D721Med (cell line): ENCODE measurements at regions not wholly inside any gene's neighbourhood (a gene's known extent, or its start where the extent isn't known, plus 50 kb on each side); places are given as distances from the start of the nearest gene placed in this dataset.
A peak's percentile ranks its signal among the peaks of the same experiment; 100 is the strongest.
"Not testable (repeated sequence)": the region's sequence is repeated elsewhere in the genome, so short reads cannot be mapped to it uniquely, and the experiment has no call there.

Experiments
- DNase-seq: peaks from one replicate; pipeline ENCODE4 v3.0.0; 2011; ENCODE audit warnings: low spot score; ENCODE audit not compliant: insufficient read length
- FAIRE-seq: peaks from 2 replicates; lab custom pipeline; 2011; peaks lifted over from hg19 to GRCh38; lab: Jason Lieb, UNC
- TF ChIP-seq, protein P1 (sequence below): IDR thresholded peaks from 2 replicates; pipeline ENCODE4 v1.5.1; 2012; ENCODE audit warnings: mild to moderate bottlenecking, control low read depth; ENCODE audit not compliant: insufficient read depth; ENCODE audit errors: missing control alignments

DNA sequence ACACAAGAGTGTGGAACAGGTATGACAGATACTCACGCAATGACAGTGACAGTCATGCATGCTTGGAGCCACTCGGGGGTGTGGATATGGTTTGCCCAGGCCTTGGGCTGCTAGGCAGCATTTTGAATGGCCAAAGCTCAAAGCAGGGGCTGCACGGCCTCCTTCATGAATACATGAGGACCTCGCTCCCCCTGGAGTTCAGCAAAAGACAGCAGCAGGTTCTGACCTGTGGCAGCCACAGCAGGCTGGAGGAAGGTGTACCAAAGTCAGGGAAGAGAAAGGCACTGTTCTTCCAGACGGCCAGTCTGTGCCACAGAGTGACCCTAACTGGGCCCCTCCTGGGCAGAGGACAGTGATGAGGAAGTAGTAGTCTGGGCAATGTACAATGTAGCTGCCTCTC is 88.2 kb upstream of the C2CD4B start:
- DNase-seq (no peak), FAIRE-seq (no peak)
- TF ChIP-seq, protein P1, sequence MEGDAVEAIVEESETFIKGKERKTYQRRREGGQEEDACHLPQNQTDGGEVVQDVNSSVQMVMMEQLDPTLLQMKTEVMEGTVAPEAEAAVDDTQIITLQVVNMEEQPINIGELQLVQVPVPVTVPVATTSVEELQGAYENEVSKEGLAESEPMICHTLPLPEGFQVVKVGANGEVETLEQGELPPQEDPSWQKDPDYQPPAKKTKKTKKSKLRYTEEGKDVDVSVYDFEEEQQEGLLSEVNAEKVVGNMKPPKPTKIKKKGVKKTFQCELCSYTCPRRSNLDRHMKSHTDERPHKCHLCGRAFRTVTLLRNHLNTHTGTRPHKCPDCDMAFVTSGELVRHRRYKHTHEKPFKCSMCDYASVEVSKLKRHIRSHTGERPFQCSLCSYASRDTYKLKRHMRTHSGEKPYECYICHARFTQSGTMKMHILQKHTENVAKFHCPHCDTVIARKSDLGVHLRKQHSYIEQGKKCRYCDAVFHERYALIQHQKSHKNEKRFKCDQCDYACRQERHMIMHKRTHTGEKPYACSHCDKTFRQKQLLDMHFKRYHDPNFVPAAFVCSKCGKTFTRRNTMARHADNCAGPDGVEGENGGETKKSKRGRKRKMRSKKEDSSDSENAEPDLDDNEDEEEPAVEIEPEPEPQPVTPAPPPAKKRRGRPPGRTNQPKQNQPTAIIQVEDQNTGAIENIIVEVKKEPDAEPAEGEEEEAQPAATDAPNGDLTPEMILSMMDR = no peak

DNA sequence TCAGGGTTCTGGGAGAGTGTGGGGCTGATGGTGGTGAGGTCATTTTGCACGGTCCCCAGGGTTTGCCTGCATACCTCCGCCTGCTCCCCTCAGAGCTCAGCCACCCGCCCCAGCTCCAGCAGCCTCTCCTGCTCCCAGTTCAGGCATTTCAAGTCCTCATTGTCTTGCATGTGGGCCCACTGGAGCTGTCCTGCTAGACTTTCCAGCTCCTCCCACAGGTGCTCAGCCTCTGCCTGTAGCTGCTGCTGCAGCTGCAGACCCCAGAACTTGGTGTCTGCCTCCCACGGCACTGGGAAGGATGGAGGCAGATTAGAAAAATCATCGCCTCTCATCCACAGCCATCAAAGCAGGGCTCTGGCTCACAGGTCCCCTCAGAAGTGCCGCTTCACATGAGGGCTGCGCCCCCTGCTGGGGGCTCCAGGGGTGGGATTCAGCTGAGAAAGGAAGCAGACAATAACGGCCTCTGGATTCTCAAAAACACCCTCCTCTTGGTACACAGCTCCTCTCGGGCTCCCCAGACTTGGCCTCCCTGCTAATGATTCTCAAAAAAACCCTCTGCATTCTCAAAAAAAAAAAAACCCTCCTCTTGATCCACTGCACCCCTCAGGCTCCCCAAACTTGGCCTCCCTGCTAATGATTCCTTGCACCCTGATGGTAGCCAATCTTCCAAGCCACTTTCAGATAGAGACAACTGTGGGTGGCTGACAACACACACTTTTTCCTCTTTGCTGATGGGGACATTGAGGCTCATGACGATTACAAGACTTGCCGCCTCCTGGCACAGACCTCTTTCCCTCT is 89.3 kb upstream of the C2CD4B start:
- FAIRE-seq (no peak), DNase-seq (no peak)
- TF ChIP-seq, protein P1 = peak; percentile 78

DNA sequence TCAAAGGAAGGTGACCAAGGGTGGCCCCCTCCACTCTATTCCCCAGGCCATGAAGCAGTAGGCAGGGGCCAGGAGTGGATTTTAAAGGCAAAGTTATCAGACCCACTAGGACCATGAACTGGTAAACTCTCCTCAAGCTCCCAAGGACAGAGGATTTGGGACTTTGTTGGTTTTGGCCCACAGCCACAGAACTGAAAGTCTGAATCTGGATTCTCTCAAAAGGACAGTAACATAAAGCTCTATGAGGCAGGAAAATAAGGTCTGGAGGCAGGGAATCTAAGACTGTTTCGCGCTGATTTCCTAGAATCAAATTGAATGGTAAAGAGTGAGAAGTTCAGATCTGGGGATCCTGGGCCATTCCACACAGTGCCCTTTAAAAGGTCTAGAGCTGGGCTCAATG is 91.3 kb upstream of the C2CD4B start:
- not testable (repeated sequence) for FAIRE-seq, DNase-seq

DNA sequence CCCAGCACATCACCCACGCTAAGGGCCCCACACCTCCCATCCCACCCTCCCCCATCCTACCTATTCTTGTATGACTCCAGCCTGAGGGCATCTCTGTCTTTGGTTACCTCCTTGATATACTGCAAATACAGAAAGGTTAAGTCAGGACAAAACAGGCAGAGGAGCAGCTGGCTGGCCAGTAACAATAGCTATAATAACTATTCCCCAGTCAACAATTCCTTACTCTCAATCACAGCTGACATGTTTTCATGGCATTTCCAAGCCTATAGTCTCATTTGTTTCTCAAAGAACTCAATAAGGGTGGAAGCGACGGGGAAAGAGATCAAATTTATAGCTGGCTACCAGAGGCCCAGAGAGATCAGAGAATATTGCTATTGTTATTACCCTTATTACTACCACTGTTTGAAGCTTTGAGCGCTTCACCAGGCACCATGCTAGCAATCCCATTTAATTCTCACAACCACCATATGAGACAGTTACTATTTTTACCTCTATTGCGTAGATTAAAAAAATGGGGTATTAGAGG is 93.0 kb upstream of the C2CD4B start:
- DNase-seq (no peak), FAIRE-seq (no peak)
- TF ChIP-seq, protein P1 = no peak

DNA sequence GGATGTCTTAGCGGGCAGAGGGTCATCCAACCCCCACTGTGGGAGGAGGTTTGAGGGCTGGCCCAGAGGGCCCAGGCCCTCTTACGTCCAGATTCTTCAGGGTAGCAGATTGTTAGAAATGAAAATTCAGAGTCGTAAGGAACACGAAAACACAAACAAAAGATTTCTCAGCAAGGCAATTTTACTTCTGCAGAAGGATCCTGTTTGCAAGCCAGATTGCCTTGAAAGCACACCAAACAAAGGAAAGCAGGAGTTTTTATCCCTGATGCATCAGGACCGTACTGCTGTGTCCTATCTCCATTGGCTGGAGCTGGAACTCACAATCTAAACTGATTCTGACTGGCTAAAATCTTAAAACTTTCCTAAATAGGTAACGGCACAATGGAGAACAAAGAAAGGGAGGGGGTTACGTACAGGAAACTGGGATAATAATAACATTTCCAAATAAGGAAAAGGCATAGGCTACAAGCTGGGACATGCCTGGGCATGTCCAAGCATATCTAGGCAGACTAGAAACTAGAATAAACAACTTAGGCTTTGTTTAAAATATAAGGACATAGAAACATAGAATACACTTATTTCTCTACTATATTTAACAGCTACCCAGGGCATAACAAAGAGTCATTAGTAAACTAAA is 97.3 kb upstream of the C2CD4B start:
- FAIRE-seq = no peak
- DNase-seq = no peak
- TF ChIP-seq, protein P1 = no peak

DNA sequence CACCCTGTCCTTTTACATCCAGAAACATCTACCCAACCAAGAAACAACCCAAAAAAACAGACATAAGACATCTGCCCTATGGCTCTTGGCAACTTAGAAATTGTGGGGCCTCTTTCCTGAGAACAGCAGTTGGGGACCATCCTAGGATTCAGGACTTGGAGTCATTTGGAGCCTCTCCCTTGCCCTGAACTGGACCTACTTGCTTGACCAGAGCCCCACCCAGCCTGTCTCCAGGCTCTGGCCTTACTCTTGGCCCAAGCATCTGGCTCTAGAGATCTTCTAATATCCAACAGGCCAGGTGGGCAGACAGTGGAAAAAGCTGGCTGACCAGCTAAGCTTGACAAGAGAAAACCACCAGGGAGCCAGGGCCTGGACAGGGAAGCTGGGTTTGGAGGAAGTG is 99.1 kb upstream of the C2CD4B start:
- TF ChIP-seq, protein P1 = no peak
- FAIRE-seq = no peak
- no peak for DNase-seq

DNA sequence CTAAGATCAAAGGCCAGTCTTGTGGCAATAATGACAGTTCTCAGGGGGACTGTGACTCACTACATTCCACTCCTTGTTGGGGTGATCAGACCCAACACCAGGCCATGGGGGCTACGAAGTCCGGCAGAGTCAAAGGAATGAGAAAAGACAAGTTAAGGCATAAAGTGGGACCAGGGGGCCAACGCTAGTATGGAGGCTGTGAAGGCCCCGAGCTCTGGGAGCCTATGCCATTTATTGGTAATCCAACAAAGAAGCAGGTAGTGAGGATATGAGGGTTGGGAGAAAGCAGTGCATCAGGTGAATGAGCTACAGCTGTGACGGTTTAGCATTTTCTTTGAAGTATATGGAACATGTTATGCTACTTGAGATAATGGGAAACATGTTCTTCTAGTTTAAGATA is 104.4 kb upstream of the C2CD4B start:
- no peak for DNase-seq
- FAIRE-seq = no peak
- TF ChIP-seq, protein P1 = no peak
